Activated T-cell treated with anti-CD3 and anti-CD28 coated beads, Interleukin-2, amount 50 U/mL, for 24 hours (primary cell): ENCODE measurements at regions not wholly inside any gene's neighbourhood (a gene's known extent, or its start where the extent isn't known, plus 50 kb on each side); places are given as distances from the start of the nearest gene placed in this dataset.

Experiments used
- DNase-seq: peaks from one replicate; pipeline ENCODE4 v3.0.0-alpha.2; 2020
- H3K27ac Mint-ChIP-seq: 2 replicates; pipeline ENCODE4 v1.8.0; 2020; ENCODE audit warnings: mild to moderate bottlenecking, mixed read lengths
- H3K27me3 Mint-ChIP-seq: 2 replicates; pipeline ENCODE4 v1.8.0; 2020; ENCODE audit warnings: mixed read lengths
- H3K36me3 Mint-ChIP-seq: 2 replicates; pipeline ENCODE4 v1.8.0; 2020; ENCODE audit warnings: low read depth, mixed read lengths
- H3K4me1 Mint-ChIP-seq: 2 replicates; pipeline ENCODE4 v1.8.0; 2020; ENCODE audit warnings: low read depth, mixed read lengths
- H3K4me3 Mint-ChIP-seq: 2 replicates; pipeline ENCODE4 v1.8.0; 2020; ENCODE audit warnings: mild to moderate bottlenecking, moderate library complexity, mixed read lengths
- H3K9me3 Mint-ChIP-seq: 2 replicates; pipeline ENCODE4 v1.8.0; 2020; ENCODE audit warnings: mixed read lengths

- Mint-ChIP-seq H3K27ac (no peak overlapping the region), H3K36me3 (no peaks in the 10 kb centered on the region), H3K4me1 (no peaks in the 10 kb centered on the region), H3K9me3 (no peaks in the 10 kb centered on the region), H3K27me3 (no peaks in the 10 kb centered on the region), H3K4me3 (no peak overlapping the region)
- DNase-seq = no peak
Observed at GRCh38 chr1:201670517-201670916, 131.6 kb downstream of the NAV1 start.

GRCh38 chr1:201672685-201673084, 133.8 kb downstream of the NAV1 start:
- Mint-ChIP-seq H3K27me3 (no peaks in the 10 kb centered on the region), H3K4me3 (no peak overlapping the region), H3K9me3 (no peaks in the 10 kb centered on the region), H3K4me1 (no peaks in the 10 kb centered on the region), H3K27ac (no peak overlapping the region), H3K36me3 (no peaks in the 10 kb centered on the region)
- DNase-seq = no peak

- Mint-ChIP-seq H3K36me3 (no peaks in the 10 kb centered on the region), H3K27ac (no peak overlapping the region), H3K4me3 (no peak overlapping the region), H3K9me3 (no peaks in the 10 kb centered on the region), H3K27me3 (no peaks in the 10 kb centered on the region), H3K4me1 (no peaks in the 10 kb centered on the region)
- no peak for DNase-seq
Observed at GRCh38 chr1:201673093-201673492, 134.2 kb downstream of the NAV1 start.

DNA sequence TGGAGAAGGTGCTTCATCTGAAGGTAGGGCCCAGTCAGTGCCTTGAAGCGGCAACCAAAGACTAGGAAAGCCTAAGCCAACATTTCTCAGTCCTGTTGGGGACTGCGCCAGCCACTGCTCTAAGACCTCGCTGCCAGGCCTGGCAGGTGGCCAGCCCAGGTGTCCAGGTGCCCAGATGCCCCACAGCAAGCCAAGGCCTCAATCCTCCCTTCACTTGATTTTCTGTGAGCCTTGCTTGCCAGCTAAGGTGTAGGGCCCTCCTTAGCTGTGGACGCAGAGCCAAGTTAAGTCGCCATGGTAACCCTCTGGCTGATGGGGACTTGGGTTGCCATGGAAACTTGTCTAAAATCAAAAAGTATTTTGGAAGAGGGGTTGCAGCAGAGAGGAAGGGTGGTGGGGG, 135.0 kb downstream of the NAV1 start:
- no peak overlapping the region for H3K27ac Mint-ChIP-seq
- no peaks in the 10 kb centered on the region for H3K9me3 Mint-ChIP-seq
- no peak for DNase-seq
- H3K4me3 Mint-ChIP-seq = no peak overlapping the region
- H3K4me1 Mint-ChIP-seq = no peaks in the 10 kb centered on the region
- H3K27me3 Mint-ChIP-seq = no peaks in the 10 kb centered on the region
- no peaks in the 10 kb centered on the region for H3K36me3 Mint-ChIP-seq

GRCh38 chr1:201675143-201675542, 136.2 kb downstream of the NAV1 start:
- Mint-ChIP-seq H3K27me3 (no peaks in the 10 kb centered on the region), H3K9me3 (no peaks in the 10 kb centered on the region), H3K36me3 (no peaks in the 10 kb centered on the region), H3K27ac (no peak overlapping the region), H3K4me3 (no peak overlapping the region), H3K4me1 (no peaks in the 10 kb centered on the region)
- DNase-seq = no peak

DNA sequence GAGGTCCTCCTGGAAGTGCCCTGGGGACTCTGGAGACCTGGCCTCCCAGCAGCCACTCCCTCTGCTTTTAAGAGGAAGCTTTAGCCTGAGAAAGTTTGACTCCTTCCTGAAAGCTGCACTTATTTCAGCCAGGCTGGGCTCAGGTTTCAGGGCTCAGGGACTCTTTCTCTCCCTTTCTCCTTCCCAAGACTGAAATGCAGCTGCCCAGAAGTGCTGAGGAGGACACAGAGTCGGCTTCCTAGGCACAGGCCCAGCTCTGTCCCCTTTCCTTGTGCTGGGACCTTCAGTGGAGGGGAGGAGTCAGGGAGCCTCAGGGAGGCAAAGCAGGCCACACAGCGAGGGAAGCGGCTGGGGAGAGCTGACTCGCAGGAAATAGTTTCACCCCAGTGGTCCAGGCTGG, 137.3 kb downstream of the NAV1 start:
- DNase-seq = no peak
- Mint-ChIP-seq H3K27me3 (peaks cover 4% of the 10 kb centered on the region), H3K4me1 (no peaks in the 10 kb centered on the region), H3K27ac (no peak overlapping the region), H3K4me3 (no peak overlapping the region), H3K36me3 (no peaks in the 10 kb centered on the region), H3K9me3 (no peaks in the 10 kb centered on the region)

- Mint-ChIP-seq H3K4me3 (no peak overlapping the region), H3K9me3 (no peaks in the 10 kb centered on the region)
Observed at GRCh38 chr1:201676641-201677040, 137.7 kb downstream of the NAV1 start.

DNA sequence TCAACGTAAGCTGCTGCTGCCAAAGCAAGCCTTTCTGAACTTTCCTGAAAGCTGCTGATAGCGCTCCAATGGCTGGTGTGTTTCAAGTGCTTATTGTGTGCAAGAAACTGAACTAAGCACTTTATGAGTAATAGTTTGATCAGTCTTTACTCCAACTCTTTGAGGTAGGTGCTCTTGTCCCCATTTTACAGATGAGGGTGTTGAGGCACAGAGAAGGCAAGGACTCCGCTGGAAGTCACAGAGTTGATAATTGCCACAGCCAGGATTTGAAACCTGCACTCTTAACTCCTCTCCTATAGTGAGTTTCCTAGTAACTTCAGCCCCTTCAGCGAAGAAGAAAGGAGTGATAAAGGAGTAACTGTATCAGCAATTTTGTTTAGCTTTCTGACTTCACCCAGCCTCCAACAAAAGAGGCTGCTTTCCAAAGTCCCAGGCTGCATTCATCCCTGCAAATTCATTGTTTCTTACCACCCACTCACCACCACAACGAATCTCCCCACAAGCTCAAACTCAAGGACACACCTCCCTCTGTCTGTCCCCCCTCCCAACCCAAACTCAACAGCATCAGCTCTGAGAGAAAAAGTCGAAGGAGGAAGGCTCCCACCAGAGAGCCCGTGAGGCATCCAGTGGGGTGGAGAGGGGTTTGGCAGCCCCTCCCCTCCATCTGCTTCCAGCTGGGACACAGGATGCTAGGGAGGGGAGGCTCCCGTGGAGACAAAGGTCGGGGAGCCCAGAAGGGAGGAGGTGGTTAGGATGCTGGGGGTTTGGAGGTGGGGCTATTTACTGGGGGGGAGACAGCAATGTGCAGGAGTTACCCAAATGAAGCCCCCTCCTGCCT, 139.6 kb downstream of the NAV1 start:
- Mint-ChIP-seq H3K9me3 (no peaks in the 10 kb centered on the region), H3K4me1 (no peaks in the 10 kb centered on the region), H3K4me3 (no peak overlapping the region), H3K27ac (no peak overlapping the region), H3K36me3 (no peaks in the 10 kb centered on the region), H3K27me3 (peaks cover 4% of the 10 kb centered on the region)
- DNase-seq = no peak

More at GRCh38 chr1:201676641-201677040, 137.7 kb downstream of the NAV1 start:
- H3K36me3 Mint-ChIP-seq = no peaks in the 10 kb centered on the region
- no peaks in the 10 kb centered on the region for H3K4me1 Mint-ChIP-seq
- H3K27me3 Mint-ChIP-seq = peaks cover 4% of the 10 kb centered on the region
- no peak for DNase-seq
- H3K27ac Mint-ChIP-seq = no peak overlapping the region

DNA sequence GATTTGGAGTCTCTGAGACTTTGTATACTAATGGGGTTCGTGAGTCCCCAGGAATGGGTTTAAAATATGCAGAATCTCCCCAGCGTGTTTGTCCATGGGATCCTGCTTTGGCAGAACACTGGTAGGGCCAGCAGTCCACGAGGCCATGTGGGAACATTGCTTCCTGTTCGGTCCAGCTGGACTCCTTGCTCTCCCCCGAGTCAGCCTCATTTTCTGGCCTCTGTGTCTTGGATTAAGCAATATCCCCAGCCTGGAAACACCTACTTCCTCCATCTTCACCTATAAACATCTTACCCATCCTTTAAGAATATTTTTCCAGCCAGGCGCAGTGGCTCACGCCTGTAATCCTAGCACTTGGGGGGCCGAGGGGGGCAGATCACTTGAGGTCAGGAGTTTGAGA, 142.4 kb downstream of the NAV1 start:
- no peaks in the 10 kb centered on the region for H3K9me3 Mint-ChIP-seq
- no peak overlapping the region for H3K4me3 Mint-ChIP-seq
- no peak for DNase-seq
- peaks cover 4% of the 10 kb centered on the region for H3K27me3 Mint-ChIP-seq
- no peak overlapping the region for H3K27ac Mint-ChIP-seq
- H3K36me3 Mint-ChIP-seq = no peaks in the 10 kb centered on the region
- no peaks in the 10 kb centered on the region for H3K4me1 Mint-ChIP-seq

GRCh38 chr1:201682964-201683363, 144.0 kb downstream of the NAV1 start:
- DNase-seq = no peak
- Mint-ChIP-seq H3K4me1 (no peaks in the 10 kb centered on the region), H3K9me3 (no peaks in the 10 kb centered on the region), H3K36me3 (no peaks in the 10 kb centered on the region), H3K27me3 (peaks cover 4% of the 10 kb centered on the region), H3K27ac (no peak overlapping the region), H3K4me3 (no peak overlapping the region)

DNA sequence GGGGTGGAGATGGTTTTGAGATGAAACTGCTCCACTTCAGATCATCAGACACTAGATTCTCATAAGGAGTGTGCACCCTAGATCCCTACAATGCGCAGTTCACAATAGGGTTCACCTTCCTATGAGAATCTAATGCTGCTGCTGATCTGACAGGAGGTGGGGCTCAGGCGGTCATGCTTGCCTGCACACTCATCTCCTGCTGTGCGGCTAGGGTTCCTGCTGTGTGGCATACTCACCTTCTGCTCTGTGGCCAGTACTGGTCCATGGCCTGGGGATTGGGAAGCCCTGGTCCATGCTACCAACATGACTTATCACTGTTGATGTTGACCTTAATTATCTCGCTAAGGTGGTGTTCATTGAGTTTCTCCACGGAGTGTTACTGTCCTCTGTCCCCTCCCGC, 144.5 kb downstream of the NAV1 start:
- no peaks in the 10 kb centered on the region for H3K36me3 Mint-ChIP-seq
- H3K4me3 Mint-ChIP-seq = no peak overlapping the region
- no peaks in the 10 kb centered on the region for H3K9me3 Mint-ChIP-seq
- H3K4me1 Mint-ChIP-seq = no peaks in the 10 kb centered on the region
- no peak for DNase-seq
- no peak overlapping the region for H3K27ac Mint-ChIP-seq
- H3K27me3 Mint-ChIP-seq = peaks cover 4% of the 10 kb centered on the region

- Mint-ChIP-seq H3K36me3 (no peaks in the 10 kb centered on the region), H3K27ac (no peak overlapping the region), H3K9me3 (no peaks in the 10 kb centered on the region), H3K4me1 (no peaks in the 10 kb centered on the region), H3K4me3 (no peak overlapping the region), H3K27me3 (peaks cover 4% of the 10 kb centered on the region)
- DNase-seq = no peak
Observed at GRCh38 chr1:201685485-201685884, 143.5 kb upstream of the IPO9 start.

GRCh38 chr1:201686714-201687455, 142.1 kb upstream of the IPO9 start:
- H3K4me1 Mint-ChIP-seq = no peaks in the 10 kb centered on the region
- H3K9me3 Mint-ChIP-seq = peaks cover 2% of the 10 kb centered on the region
- H3K27ac Mint-ChIP-seq = no peak overlapping the region
- no peak for DNase-seq
- no peaks in the 10 kb centered on the region for H3K36me3 Mint-ChIP-seq
- H3K4me3 Mint-ChIP-seq = no peak overlapping the region
- no peaks in the 10 kb centered on the region for H3K27me3 Mint-ChIP-seq

- DNase-seq = no peak
- Mint-ChIP-seq H3K36me3 (no peaks in the 10 kb centered on the region), H3K4me1 (no peaks in the 10 kb centered on the region), H3K27me3 (no peaks in the 10 kb centered on the region), H3K4me3 (no peak overlapping the region), H3K9me3 (peaks cover 2% of the 10 kb centered on the region), H3K27ac (no peak overlapping the region)
Observed at GRCh38 chr1:201688514-201688913, 140.4 kb upstream of the IPO9 start.

DNA sequence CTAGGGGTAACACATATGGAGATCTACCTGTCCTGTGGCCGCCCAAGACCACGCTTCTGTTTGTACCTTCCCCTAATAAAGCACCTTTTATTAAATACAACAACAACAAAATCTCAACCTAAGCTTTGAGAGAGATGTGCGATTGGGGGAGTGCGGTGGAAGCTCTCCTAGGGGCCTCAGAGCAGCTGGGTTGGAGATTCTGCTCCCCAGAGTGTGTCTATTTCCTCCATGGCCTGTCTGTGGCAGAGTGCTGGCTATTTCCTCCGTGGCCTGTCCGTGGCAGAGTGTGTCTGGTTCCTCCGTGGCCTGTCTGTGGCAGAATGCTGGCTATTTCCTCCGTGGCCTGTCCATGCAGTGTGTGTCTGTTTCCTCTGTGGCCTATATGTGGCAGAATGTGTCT, 139.3 kb upstream of the IPO9 start:
- Mint-ChIP-seq H3K27me3 (no peaks in the 10 kb centered on the region), H3K9me3 (peaks cover 2% of the 10 kb centered on the region), H3K27ac (no peak overlapping the region), H3K4me3 (no peak overlapping the region), H3K36me3 (no peaks in the 10 kb centered on the region), H3K4me1 (no peaks in the 10 kb centered on the region)
- DNase-seq = no peak
